A549 (cell line): ENCODE measurements at regions not wholly inside any gene's neighbourhood (a gene's known extent, or its start where the extent isn't known, plus 50 kb on each side); places are given as distances from the start of the nearest gene placed in this dataset.

Source experiments
- ATAC-seq, 2 experiments: fragments of 200-7000 bp in 1 of 2; fragments of >200 bp in 1 of 2; cut with Nextera tagmentation in 1 of 2; cut with Tn5 transposase in 1 of 2; 3 replicates each; pipeline versions ENCODE4 v1.8.0 to v1.9.1; 2018 to 2020; ENCODE audit warnings: mild to moderate bottlenecking in 1 of 2, moderate library complexity in 1 of 2
- CTCF ChIA-PET: fragments of 300-600 bp; sonication (Branson Sonifier 250); formaldehyde crosslinking; extraction: SDS; loops from one replicate; lab custom pipeline; 2021; ENCODE audit warnings: antibody characterized with exemption, inconsistent platforms; lab: Yijun Ruan, JAX
- POLR2A ChIA-PET: fragments of 350-600 bp; formaldehyde crosslinking; extraction: SDS; loops from one replicate; lab custom pipeline; 2021; ENCODE audit warnings: antibody characterized with exemption, inconsistent platforms; lab: Yijun Ruan, JAX
- DNase-seq, 2 experiments: peaks; one replicate each; pipeline versions ENCODE4 v3.0.0 to v3.0.0-alpha.2; 2011 to 2016; ENCODE audit warnings: low read depth in 1 of 2, low spot score in 1 of 2
- FAIRE-seq: peaks from 2 replicates; lab custom pipeline; 2011; peaks lifted over from hg19 to GRCh38; lab: Jason Lieb, UNC
- H3K27ac ChIP-seq, 2 experiments: fragments of >200 bp; sonication (Bioruptor Twin); formaldehyde crosslinking; 3 replicates each; pipeline ENCODE4 v1.5.1; 2016 to 2017
- H3K4me1 ChIP-seq: fragments of >200 bp; sonication (Bioruptor Twin); formaldehyde crosslinking; 3 replicates; pipeline ENCODE4 v1.6.1; 2016
- H3K4me2 ChIP-seq: fragments of >200 bp; sonication (Bioruptor Twin); formaldehyde crosslinking; 3 replicates; pipeline ENCODE4 v1.6.1; 2016
- H3K4me3 ChIP-seq: fragments of >200 bp; sonication (Bioruptor Twin); formaldehyde crosslinking; 3 replicates; pipeline ENCODE4 v1.5.1; 2016
- H3K9me3 ChIP-seq: fragments of >200 bp; sonication (Bioruptor Twin); formaldehyde crosslinking; 3 replicates; pipeline ENCODE4 v1.6.1; 2016
- BHLHE40 ChIP-seq: IDR thresholded peaks from 2 replicates; pipeline ENCODE4 v1.6.1; 2012; ENCODE audit warnings: low read depth, low read length, inconsistent platforms
- EP300 ChIP-seq, 2 experiments: fragments of >200 bp; sonication (Bioruptor Twin); formaldehyde crosslinking; IDR thresholded peaks; 2 replicates in 1 of 2; 3 replicates in 1 of 2; pipeline ENCODE4 v1.6.1; 2016 to 2017
- GATA3 ChIP-seq: IDR thresholded peaks from 2 replicates; pipeline ENCODE4 v1.6.1; 2012; ENCODE audit warnings: borderline replicate concordance
- HOXB13 ChIP-seq: fragments of 250-450 bp; sonication (Bioruptor Pico); IDR thresholded peaks from 2 replicates; pipeline ENCODE4 v1.5.0; 2020; ENCODE audit warnings: low read depth, mild to moderate bottlenecking, moderate library complexity
- HOXB5 ChIP-seq: fragments of 250-450 bp; sonication (Bioruptor Pico); IDR thresholded peaks from 2 replicates; pipeline ENCODE4 v1.5.0; 2020; ENCODE audit warnings: mild to moderate bottlenecking, moderate library complexity
- JUN ChIP-seq, 2 experiments: fragments of >200 bp; sonication (Bioruptor Twin); formaldehyde crosslinking; IDR thresholded peaks; 2 replicates in 1 of 2; 3 replicates in 1 of 2; pipeline ENCODE4 v1.6.1; 2016 to 2017
- KDM1A ChIP-seq: fragments of 200-600 bp; sonication (generic); IDR thresholded peaks from 2 replicates; pipeline ENCODE4 v1.6.1; 2016; ENCODE audit warnings: low read depth, mild to moderate bottlenecking
- MAZ ChIP-seq: fragments of 150-350 bp; IDR thresholded peaks from 2 replicates; pipeline ENCODE4 v1.6.1; 2014; ENCODE audit warnings: antibody characterized with exemption, low read depth, low read length, borderline replicate concordance
- MYC ChIP-seq: IDR thresholded peaks from 2 replicates; pipeline ENCODE4 v1.6.1; 2012; ENCODE audit warnings: mild to moderate bottlenecking, inconsistent platforms, low read length, improper control_type of control experiment, borderline replicate concordance
- NFE2L2 ChIP-seq: fragments of 150-350 bp; conservative IDR thresholded peaks from 2 replicates; pipeline ENCODE4 v1.6.1; 2014; ENCODE audit warnings: low read length
- POLR2A ChIP-seq: IDR thresholded peaks from 2 replicates; pipeline ENCODE4 v1.6.1; 2012; ENCODE audit warnings: mild to moderate bottlenecking, low read length
- RAD21 ChIP-seq, 2 experiments: fragments of >200 bp in 1 of 2; sonication (Bioruptor Twin) in 1 of 2; formaldehyde crosslinking in 1 of 2; IDR thresholded peaks in 1 of 2; conservative IDR thresholded peaks in 1 of 2; 2 replicates in 1 of 2; 3 replicates in 1 of 2; pipeline ENCODE4 v1.6.1; 2012 to 2018; ENCODE audit warnings: inconsistent platforms in 1 of 2
- RARB ChIP-seq: fragments of 250-450 bp; sonication (Bioruptor Pico); IDR thresholded peaks from 2 replicates; pipeline ENCODE4 v1.8.0; 2021; ENCODE audit warnings: mild to moderate bottlenecking, moderate library complexity
- RCOR1 ChIP-seq: fragments of 150-350 bp; IDR thresholded peaks from 2 replicates; pipeline ENCODE4 v1.6.1; 2014; ENCODE audit warnings: antibody characterized with exemption, low read length, low read depth
- RFX5 ChIP-seq: fragments of 450-650 bp; IDR thresholded peaks from 2 replicates; pipeline ENCODE4 v1.7.1; 2014; ENCODE audit warnings: antibody characterized with exemption, mild to moderate bottlenecking, moderate library complexity
- RNF2 ChIP-seq: fragments of 200-600 bp; sonication (generic); IDR thresholded peaks from 2 replicates; pipeline ENCODE4 v1.6.1; 2016; ENCODE audit warnings: low read depth, mild to moderate bottlenecking, antibody characterized with exemption, moderate library complexity, borderline replicate concordance
- SREBF2 ChIP-seq: fragments of 450-650 bp; IDR thresholded peaks from 2 replicates; pipeline ENCODE4 v1.6.1; 2014; ENCODE audit warnings: mild to moderate bottlenecking, moderate library complexity
- TP53 ChIP-seq: fragments of 250-450 bp; sonication (Bioruptor Pico); IDR thresholded peaks from 2 replicates; pipeline ENCODE4 v1.5.0; 2021; ENCODE audit warnings: mild to moderate bottlenecking, moderate library complexity
- ZC3H11A ChIP-seq: fragments of 450-650 bp; IDR thresholded peaks from 2 replicates; pipeline ENCODE4 v1.6.1; 2014; ENCODE audit warnings: antibody characterized with exemption, mild to moderate bottlenecking
- ZNF302 ChIP-seq: fragments of 250-450 bp; sonication (Bioruptor Pico); IDR thresholded peaks from 2 replicates; pipeline ENCODE4 v1.9.0; 2021; ENCODE audit warnings: inconsistent platforms, mild to moderate bottlenecking, moderate library complexity
- WGBS: methylation state at CpG from one replicate; pipeline ENCODE4 v1.1.6; 2017; ENCODE audit errors: missing lambda C conversion rate; 5-methylcytosine and 5-hydroxymethylcytosine counted together
- TF ChIP-seq, protein P1 (sequence below): fragments of 450-650 bp; IDR thresholded peaks from 2 replicates; pipeline ENCODE4 v1.6.1; 2014; ENCODE audit warnings: antibody characterized with exemption
- TF ChIP-seq, protein P2 (sequence below): fragments of 200-600 bp; sonication (generic); IDR thresholded peaks from 2 replicates; pipeline ENCODE4 v1.6.1; 2016; ENCODE audit warnings: antibody characterized with exemption, mild to moderate bottlenecking, moderate library complexity
- TF ChIP-seq, protein P3 (sequence below): fragments of 150-350 bp; IDR thresholded peaks from 2 replicates; pipeline ENCODE4 v1.6.1; 2014; ENCODE audit warnings: low read depth, mild to moderate bottlenecking, low read length
- TF ChIP-seq, protein P4 (sequence below): IDR thresholded peaks from 2 replicates; pipeline ENCODE4 v1.6.1; 2012

DNA sequence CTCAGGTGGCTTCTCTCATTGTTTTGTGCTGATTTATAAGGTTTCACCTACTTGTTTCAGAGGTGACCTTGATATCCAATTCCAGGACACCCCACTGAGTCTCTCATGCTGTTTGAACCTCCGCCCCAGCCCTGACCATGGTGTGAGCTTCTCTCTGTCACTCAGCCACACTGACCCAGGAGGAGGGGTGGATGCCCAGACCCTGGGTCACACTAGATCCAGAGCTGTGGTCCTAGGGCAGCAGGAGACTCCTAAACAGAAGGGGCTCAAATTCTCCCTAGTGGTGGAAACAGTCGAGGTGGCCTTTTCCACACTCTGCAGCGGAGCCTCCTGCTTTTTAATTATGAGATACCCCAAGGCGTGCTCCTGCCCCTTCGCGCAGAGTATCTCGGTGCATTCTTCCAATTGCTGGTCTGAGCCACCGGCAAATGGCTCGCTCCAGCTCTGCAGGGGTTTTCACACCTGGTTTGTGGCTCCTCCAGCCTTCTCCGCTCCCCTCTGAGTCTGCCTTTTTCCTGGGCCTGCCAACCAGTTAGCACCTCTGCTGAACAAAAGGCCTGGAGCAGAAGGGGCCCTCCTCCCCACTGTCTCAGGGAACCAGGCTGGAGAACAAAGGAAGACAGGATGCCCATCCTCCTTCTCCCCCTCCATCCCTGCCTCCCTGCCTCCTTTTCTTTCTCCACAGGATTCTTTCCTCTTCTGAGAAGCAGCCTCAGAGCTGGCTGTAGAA is 147.3 kb upstream of the SPRED2 start:
- ChIA-PET POLR2A (no interaction called here), CTCF (interaction anchor here (0.9 kb wide), 1 partner anchor 8 kb away, joined by 5 read pairs; no protein-coding TSS in a partner anchor)
- TF ChIP-seq JUN (IDR thresholded peaks at IDR 0.05) = no peak
- no peak for TF ChIP-seq HOXB13 (CRISPR knock-in tag)
- TF ChIP-seq ZC3H11A = no peak
- TF ChIP-seq, protein P1, sequence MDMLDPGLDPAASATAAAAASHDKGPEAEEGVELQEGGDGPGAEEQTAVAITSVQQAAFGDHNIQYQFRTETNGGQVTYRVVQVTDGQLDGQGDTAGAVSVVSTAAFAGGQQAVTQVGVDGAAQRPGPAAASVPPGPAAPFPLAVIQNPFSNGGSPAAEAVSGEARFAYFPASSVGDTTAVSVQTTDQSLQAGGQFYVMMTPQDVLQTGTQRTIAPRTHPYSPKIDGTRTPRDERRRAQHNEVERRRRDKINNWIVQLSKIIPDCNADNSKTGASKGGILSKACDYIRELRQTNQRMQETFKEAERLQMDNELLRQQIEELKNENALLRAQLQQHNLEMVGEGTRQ = no peak
- TF ChIP-seq RCOR1 = no peak
- TF ChIP-seq EP300 (IDR thresholded peaks at IDR 0.05) = no peak
- TF ChIP-seq RARB = no peak
- TF ChIP-seq MAZ = no peak
- TF ChIP-seq, protein P2, sequence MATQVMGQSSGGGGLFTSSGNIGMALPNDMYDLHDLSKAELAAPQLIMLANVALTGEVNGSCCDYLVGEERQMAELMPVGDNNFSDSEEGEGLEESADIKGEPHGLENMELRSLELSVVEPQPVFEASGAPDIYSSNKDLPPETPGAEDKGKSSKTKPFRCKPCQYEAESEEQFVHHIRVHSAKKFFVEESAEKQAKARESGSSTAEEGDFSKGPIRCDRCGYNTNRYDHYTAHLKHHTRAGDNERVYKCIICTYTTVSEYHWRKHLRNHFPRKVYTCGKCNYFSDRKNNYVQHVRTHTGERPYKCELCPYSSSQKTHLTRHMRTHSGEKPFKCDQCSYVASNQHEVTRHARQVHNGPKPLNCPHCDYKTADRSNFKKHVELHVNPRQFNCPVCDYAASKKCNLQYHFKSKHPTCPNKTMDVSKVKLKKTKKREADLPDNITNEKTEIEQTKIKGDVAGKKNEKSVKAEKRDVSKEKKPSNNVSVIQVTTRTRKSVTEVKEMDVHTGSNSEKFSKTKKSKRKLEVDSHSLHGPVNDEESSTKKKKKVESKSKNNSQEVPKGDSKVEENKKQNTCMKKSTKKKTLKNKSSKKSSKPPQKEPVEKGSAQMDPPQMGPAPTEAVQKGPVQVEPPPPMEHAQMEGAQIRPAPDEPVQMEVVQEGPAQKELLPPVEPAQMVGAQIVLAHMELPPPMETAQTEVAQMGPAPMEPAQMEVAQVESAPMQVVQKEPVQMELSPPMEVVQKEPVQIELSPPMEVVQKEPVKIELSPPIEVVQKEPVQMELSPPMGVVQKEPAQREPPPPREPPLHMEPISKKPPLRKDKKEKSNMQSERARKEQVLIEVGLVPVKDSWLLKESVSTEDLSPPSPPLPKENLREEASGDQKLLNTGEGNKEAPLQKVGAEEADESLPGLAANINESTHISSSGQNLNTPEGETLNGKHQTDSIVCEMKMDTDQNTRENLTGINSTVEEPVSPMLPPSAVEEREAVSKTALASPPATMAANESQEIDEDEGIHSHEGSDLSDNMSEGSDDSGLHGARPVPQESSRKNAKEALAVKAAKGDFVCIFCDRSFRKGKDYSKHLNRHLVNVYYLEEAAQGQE = no peak
- no peak for TF ChIP-seq POLR2A
- TF ChIP-seq BHLHE40 = no peak
- TF ChIP-seq, protein P3, sequence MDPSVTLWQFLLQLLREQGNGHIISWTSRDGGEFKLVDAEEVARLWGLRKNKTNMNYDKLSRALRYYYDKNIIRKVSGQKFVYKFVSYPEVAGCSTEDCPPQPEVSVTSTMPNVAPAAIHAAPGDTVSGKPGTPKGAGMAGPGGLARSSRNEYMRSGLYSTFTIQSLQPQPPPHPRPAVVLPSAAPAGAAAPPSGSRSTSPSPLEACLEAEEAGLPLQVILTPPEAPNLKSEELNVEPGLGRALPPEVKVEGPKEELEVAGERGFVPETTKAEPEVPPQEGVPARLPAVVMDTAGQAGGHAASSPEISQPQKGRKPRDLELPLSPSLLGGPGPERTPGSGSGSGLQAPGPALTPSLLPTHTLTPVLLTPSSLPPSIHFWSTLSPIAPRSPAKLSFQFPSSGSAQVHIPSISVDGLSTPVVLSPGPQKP = no peak
- TF ChIP-seq HOXB5 (CRISPR knock-in tag) = no peak
- Histone ChIP-seq H3K27ac (peak overlapping the region; percentile 33 to 66; a peak in 5 of 6 replicates), H3K4me2 (no peak overlapping the region), H3K9me3 (no peaks in the 10 kb centered on the region), H3K4me3 (no peak overlapping the region), H3K4me1 (peaks cover 28% of the 10 kb centered on the region)
- no peak for FAIRE-seq
- 86% methylated on average over 10 of the region's 10 CpGs for WGBS
- no peak for DNase-seq
- ATAC-seq = no peak

DNA sequence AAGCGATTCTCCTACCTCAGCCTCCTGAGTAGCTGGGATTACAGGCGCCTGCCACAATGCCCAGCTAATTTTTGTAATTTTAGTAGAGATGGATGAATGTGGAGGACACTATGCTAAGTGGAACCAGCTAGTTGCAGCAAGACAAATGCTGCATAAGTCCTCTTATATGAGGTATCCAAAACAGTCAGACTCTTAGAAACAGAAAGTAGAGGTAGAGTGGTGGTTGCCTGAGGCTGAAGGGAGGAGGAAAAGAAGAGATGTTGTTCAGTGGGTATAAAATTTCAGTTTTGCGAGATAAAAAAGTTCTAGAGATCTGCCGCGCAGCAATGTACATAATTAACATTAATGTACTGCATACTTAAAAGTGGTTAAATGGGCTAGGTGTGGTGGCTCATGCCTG is 145.3 kb upstream of the SPRED2 start:
- H3K4me2 ChIP-seq = peak overlapping the region; percentile 65

DNA sequence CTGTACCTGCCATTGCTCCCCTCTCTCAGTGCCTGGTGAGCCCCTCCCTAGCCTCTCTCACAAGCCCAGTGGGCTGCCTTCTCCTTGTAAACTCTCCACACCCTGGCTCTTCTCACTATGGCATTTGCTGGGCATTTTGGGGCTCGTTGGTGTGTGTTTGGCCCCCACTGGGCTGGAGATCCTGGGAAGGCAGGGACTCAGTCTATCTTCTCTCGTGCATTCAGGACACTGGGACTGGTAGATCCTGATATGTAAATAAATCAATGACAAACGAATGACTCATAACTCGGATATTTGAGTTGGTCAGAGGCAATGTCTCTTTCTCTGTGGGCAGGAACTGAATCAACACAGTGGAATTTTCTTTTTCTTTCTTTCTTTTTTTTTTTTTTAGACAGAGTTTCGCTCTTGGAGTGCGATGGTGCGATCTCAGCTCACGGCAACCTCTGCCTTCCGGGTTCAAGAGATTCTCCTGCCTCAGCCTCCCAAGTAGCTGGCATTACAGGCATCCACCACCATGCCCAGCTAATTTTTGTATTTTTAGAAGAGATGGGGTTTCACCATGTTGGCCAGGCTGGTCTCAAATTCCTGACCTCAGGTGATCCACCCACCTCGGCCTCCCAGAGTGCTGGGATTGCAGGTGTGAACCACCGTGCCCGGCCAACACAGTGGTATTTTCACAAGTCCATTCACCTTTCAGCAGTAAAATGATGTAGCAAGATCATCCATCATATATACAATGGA is 144.6 kb upstream of the SPRED2 start:
- CTCF ChIA-PET = interaction anchor here (0.6 to 1.9 kb wide), 6 partner anchors 24 to 1054 kb away, joined by 3 to 9 read pairs (median 5); no protein-coding TSS in a partner anchor
- ATAC-seq = peak; percentile 92 to 95
- H3K4me1 ChIP-seq = peaks cover 28% of the 10 kb centered on the region
- H3K4me3 ChIP-seq = peak overlapping the region; percentile 21; the same call in 2 of the 3 replicates
- POLR2A ChIA-PET = interaction anchor here (0.7 kb wide), 1 partner anchor 1383 kb away, joined by 3 read pairs; no protein-coding TSS in a partner anchor
- no peak for FAIRE-seq
- peak; percentile 82 to 91 for DNase-seq
- no peaks in the 10 kb centered on the region for H3K9me3 ChIP-seq
- peak overlapping the region; percentile 65 for H3K4me2 ChIP-seq
- peak overlapping the region; percentile 79 to 88 for H3K27ac ChIP-seq
- WGBS = 2% methylated on average over 12 of the region's 12 CpGs
- TF ChIP-seq, protein P1 = no peak
- TF ChIP-seq ZNF302 (CRISPR knock-in tag) = no peak
- no peak for TF ChIP-seq RNF2
- TF ChIP-seq TP53 = no peak
- no peak for TF ChIP-seq HOXB13 (CRISPR knock-in tag)
- TF ChIP-seq EP300 (IDR thresholded peaks at IDR 0.05) = 0 out of 5 replicates have a peak, but pooled peaks of 1 of the 2 experiments have one; percentile 27
- peak; percentile 68; the same call in 1 of the 2 replicates for TF ChIP-seq GATA3
- no peak for TF ChIP-seq SREBF2
- TF ChIP-seq RAD21 (conservative IDR thresholded peaks at IDR 0.05 in 1 of 2, IDR thresholded peaks at IDR 0.05 in 1 of 2) = no peak
- TF ChIP-seq MYC = no peak
- TF ChIP-seq KDM1A = no peak
- TF ChIP-seq MAZ = no peak
- no peak for TF ChIP-seq RFX5
- TF ChIP-seq, protein P4, sequence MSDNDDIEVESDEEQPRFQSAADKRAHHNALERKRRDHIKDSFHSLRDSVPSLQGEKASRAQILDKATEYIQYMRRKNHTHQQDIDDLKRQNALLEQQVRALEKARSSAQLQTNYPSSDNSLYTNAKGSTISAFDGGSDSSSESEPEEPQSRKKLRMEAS = peak; percentile 76; the same call in 1 of the 2 replicates
- TF ChIP-seq NFE2L2 = no peak

More for the DNA sequence above, 145.3 kb upstream of the SPRED2 start:
- Histone ChIP-seq H3K27ac (peak overlapping the region; percentile 79 to 88), H3K9me3 (no peaks in the 10 kb centered on the region), H3K4me3 (peak overlapping the region; percentile 21; the same call in 2 of the 3 replicates), H3K4me1 (peaks cover 28% of the 10 kb centered on the region)
- FAIRE-seq = no peak
- TF ChIP-seq MAZ = no peak
- ChIA-PET CTCF (interaction anchor here (0.6 kb wide), 1 partner anchor 140 kb away, joined by 3 read pairs; no protein-coding TSS in a partner anchor), POLR2A (interaction anchor here (0.7 kb wide), 1 partner anchor 1384 kb away, joined by 3 read pairs; no protein-coding TSS in a partner anchor)
- ATAC-seq = no peak
- WGBS = 94% methylated on average over 5 of the region's 5 CpGs
- no peak for DNase-seq
